CD14-positive monocyte (primary cell): ENCODE measurements at regions not wholly inside any gene's neighbourhood (a gene's known extent, or its start where the extent isn't known, plus 50 kb on each side); places are given as distances from the start of the nearest gene placed in this dataset.

Experiments used
- DNase-seq, 3 donors: peaks; one replicate each; pipeline ENCODE4 v3.0.0-alpha.2; 2011 to 2022
- H2AFZ ChIP-seq: 2 replicates; pipeline ENCODE4 v1.6.0; 2012; ENCODE audit warnings: mild to moderate bottlenecking, low read depth, low read length, inconsistent platforms; ENCODE audit not compliant: insufficient read depth, poor library complexity, severe bottlenecking
- H3K27ac ChIP-seq, 2 donors: 1 replicate in 1 of 2; 2 replicates in 1 of 2; pipeline ENCODE4 v1.5.1; 2012 to 2013; ENCODE audit warnings: low read length in 2 of 2, control low read depth in 1 of 2, inconsistent platforms in 1 of 2, low read depth in 1 of 2, mild to moderate bottlenecking in 1 of 2
- H3K27me3 ChIP-seq, 2 donors: one replicate each; pipeline versions ENCODE4 v1.6.0 to v1.6.1; 2011 to 2013; ENCODE audit warnings: low read length in 2 of 2; ENCODE audit not compliant: control insufficient read depth in 2 of 2, insufficient read depth in 2 of 2
- H3K36me3 ChIP-seq, 2 donors: replicated peaks in 1 of 2; 1 replicate in 1 of 2; 2 replicates in 1 of 2; pipeline versions ENCODE4 v1.5.1 to v1.6.1; 2012 to 2013; ENCODE audit warnings: low read length in 2 of 2, control low read depth in 1 of 2, inconsistent platforms in 1 of 2, mild to moderate bottlenecking in 1 of 2; ENCODE audit not compliant: insufficient read depth in 2 of 2, control insufficient read depth in 1 of 2
- H3K4me1 ChIP-seq, 2 donors: 1 replicate in 1 of 2; 2 replicates in 1 of 2; pipeline versions ENCODE4 v1.5.1 to v1.6.1; 2012 to 2013; ENCODE audit warnings: low read length in 2 of 2, control low read depth in 1 of 2, inconsistent platforms in 1 of 2, mild to moderate bottlenecking in 1 of 2, moderate library complexity in 1 of 2; ENCODE audit not compliant: insufficient read depth in 2 of 2, control insufficient read depth in 1 of 2
- H3K4me2 ChIP-seq: replicated peaks from 2 replicates; pipeline ENCODE3; 2012; ENCODE audit warnings: low read length, moderate library complexity, mild to moderate bottlenecking; ENCODE audit not compliant: poor library complexity, severe bottlenecking; ENCODE audit errors: extremely low read depth
- H3K4me3 ChIP-seq, 3 experiments: fragments of 200-600 bp in 1 of 3; sonication (generic) in 1 of 3; replicated peaks in 1 of 3; 1 replicate in 2 of 3; 2 replicates in 1 of 3; pipeline ENCODE4 v1.5.1; 2011 to 2013; ENCODE audit warnings: low read length in 3 of 3, mild to moderate bottlenecking in 3 of 3, control low read depth in 2 of 3, low read depth in 2 of 3, inconsistent platforms in 1 of 3, moderate library complexity in 1 of 3
- H3K79me2 ChIP-seq: 2 replicates; pipeline ENCODE4 v1.6.0; 2012; ENCODE audit warnings: mild to moderate bottlenecking, control low read depth, inconsistent platforms, low read length, moderate library complexity; ENCODE audit not compliant: insufficient read depth
- H3K9ac ChIP-seq: 2 replicates; pipeline ENCODE4 v1.6.0; 2017; ENCODE audit warnings: low read length, mild to moderate bottlenecking; ENCODE audit not compliant: insufficient read depth, poor library complexity, severe bottlenecking
- H3K9me3 ChIP-seq, 2 donors: replicated peaks in 1 of 2; 1 replicate in 1 of 2; 2 replicates in 1 of 2; pipeline versions ENCODE4 v1.5.1 to v1.6.1; 2012 to 2013; ENCODE audit warnings: low read length in 2 of 2, control low read depth in 1 of 2; ENCODE audit not compliant: control insufficient read depth in 1 of 2, insufficient read depth in 1 of 2
- H4K20me1 ChIP-seq: 2 replicates; pipeline ENCODE4 v1.6.0; 2012; ENCODE audit warnings: mild to moderate bottlenecking, low read length, control low read depth, moderate library complexity; ENCODE audit not compliant: insufficient read depth
- H3K27ac Mint-ChIP-seq, 7 donors: one replicate each; pipeline ENCODE4 v1.8.0; 2020; ENCODE audit warnings: mild to moderate bottlenecking in 7 of 7, mixed read lengths in 7 of 7, moderate library complexity in 6 of 7, inconsistent platforms in 2 of 7
- H3K27me3 Mint-ChIP-seq, 3 donors: one replicate each; pipeline ENCODE4 v1.8.0; 2021 to 2022; ENCODE audit warnings: low read depth in 3 of 3, mild to moderate bottlenecking in 3 of 3, mixed read lengths in 3 of 3, moderate library complexity in 3 of 3, inconsistent platforms in 1 of 3
- H3K36me3 Mint-ChIP-seq, 2 donors: one replicate each; pipeline ENCODE4 v1.8.0; 2020; ENCODE audit warnings: mixed read lengths in 2 of 2, inconsistent platforms in 1 of 2, mild to moderate bottlenecking in 1 of 2
- H3K4me1 Mint-ChIP-seq: one replicate; pipeline ENCODE4 v1.8.0; 2020; ENCODE audit warnings: mild to moderate bottlenecking, mixed read lengths
- H3K4me3 Mint-ChIP-seq, 2 donors: one replicate each; pipeline ENCODE4 v1.8.0; 2020; ENCODE audit warnings: mild to moderate bottlenecking in 2 of 2, mixed read lengths in 2 of 2, moderate library complexity in 1 of 2
- H3K9me3 Mint-ChIP-seq, 7 donors: one replicate each; pipeline ENCODE4 v1.8.0; 2020 to 2022; ENCODE audit warnings: mixed read lengths in 7 of 7, mild to moderate bottlenecking in 6 of 7, moderate library complexity in 6 of 7, inconsistent platforms in 2 of 7
- CTCF ChIP-seq: fragments of 200-600 bp; IDR thresholded peaks from one replicate; pipeline ENCODE4 v1.8.0; 2022; ENCODE audit warnings: antibody characterized with exemption, mild to moderate bottlenecking
- WGBS: methylation state at CpG from one replicate; pipeline ENCODE4 v1.1.5; 2013; ENCODE audit warnings: missing lambda C conversion rate; ENCODE audit not compliant: insufficient coverage; 5-methylcytosine and 5-hydroxymethylcytosine counted together
- intact Hi-C, 2 donors: fragments of 100-400 bp; cut with micrococcal nuclease; formaldehyde crosslinking; loops; one replicate each; pipeline versions ENCODE4 v1.15.0 to v1.15.1; 2023

- no peak overlapping the region for H3K4me2 ChIP-seq
These were observed 1212.4 kb upstream of the TMEM132C start for GRCh38 chr12:127054531-127054930.

GRCh38 chr12:127060310-127060847, 1206.6 kb upstream of the TMEM132C start:
- intact Hi-C loops: no loop called here

More at GRCh38 chr12:127054531-127054930, 1212.4 kb upstream of the TMEM132C start:
- no peak for TF ChIP-seq CTCF
- Histone ChIP-seq H3K36me3 (no peaks in the 10 kb centered on the region), H3K9me3 (no peaks in the 10 kb centered on the region), H3K4me1 (no peaks in the 10 kb centered on the region), H3K79me2 (no peaks in the 10 kb centered on the region), H3K4me3 (no peak overlapping the region), H3K27ac (no peak overlapping the region), H4K20me1 (no peaks in the 10 kb centered on the region), H2AFZ (no peak overlapping the region), H3K27me3 (no peaks in the 10 kb centered on the region), H3K9ac (no peak overlapping the region)
- WGBS: 92% methylated on average over 4 of the region's 6 CpGs
- H3K36me3 Mint-ChIP-seq: no peaks in the 10 kb centered on the region
- no peak overlapping the region for H3K4me3 Mint-ChIP-seq
- no peaks in the 10 kb centered on the region for H3K4me1 Mint-ChIP-seq
- intact Hi-C loops: no loop called here
- no peak for DNase-seq
- H3K9me3 Mint-ChIP-seq: peaks cover 0 to 2% (median 0%) of the 10 kb centered on the region in 7 donors
- H3K27me3 Mint-ChIP-seq: no peaks in the 10 kb centered on the region
- H3K27ac Mint-ChIP-seq: no peak overlapping the region

More at GRCh38 chr12:127060310-127060847, 1206.6 kb upstream of the TMEM132C start:
- H4K20me1 ChIP-seq: no peaks in the 10 kb centered on the region
- H3K27me3 ChIP-seq: no peaks in the 10 kb centered on the region
- no peak overlapping the region for H3K4me2 ChIP-seq
- H2AFZ ChIP-seq: no peak overlapping the region
- Mint-ChIP-seq H3K36me3 (no peaks in the 10 kb centered on the region), H3K27ac (peak overlapping the region in 1 of 7 donors; percentile 44), H3K4me3 (no peak overlapping the region), H3K27me3 (peaks cover 0 to 1% (median 0%) of the 10 kb centered on the region in 3 donors), H3K9me3 (peaks cover 0 to 10% (median 2%) of the 10 kb centered on the region in 7 donors), H3K4me1 (no peaks in the 10 kb centered on the region)
- H3K9ac ChIP-seq: no peak overlapping the region
- peaks cover 0 to 7% of the 10 kb centered on the region in 2 donors for H3K9me3 ChIP-seq
- H3K4me1 ChIP-seq: no peaks in the 10 kb centered on the region
- WGBS: 90% methylated on average over 26 of the region's 28 CpGs
- no peaks in the 10 kb centered on the region for H3K36me3 ChIP-seq
- H3K27ac ChIP-seq: no peak overlapping the region
- no peak for DNase-seq
- no peaks in the 10 kb centered on the region for H3K79me2 ChIP-seq
- no peak overlapping the region for H3K4me3 ChIP-seq
- no peak for TF ChIP-seq CTCF
